NCI-H1694 treated with DMSO at 0.1 percent for 48 hours (cell line): ENCODE measurements at regions not wholly inside any gene's neighbourhood (a gene's known extent, or its start where the extent isn't known, plus 50 kb on each side); places are given as distances from the start of the nearest gene placed in this dataset.

Experiments used
- DNase-seq: peaks from one replicate; lab custom pipeline; 2025; lab: John Stamatoyannopoulos, UW

- DNase-seq: no peak
Observed at GRCh38 chr15:60095711-60096110, 91.6 kb downstream of the FOXB1 start.

DNA sequence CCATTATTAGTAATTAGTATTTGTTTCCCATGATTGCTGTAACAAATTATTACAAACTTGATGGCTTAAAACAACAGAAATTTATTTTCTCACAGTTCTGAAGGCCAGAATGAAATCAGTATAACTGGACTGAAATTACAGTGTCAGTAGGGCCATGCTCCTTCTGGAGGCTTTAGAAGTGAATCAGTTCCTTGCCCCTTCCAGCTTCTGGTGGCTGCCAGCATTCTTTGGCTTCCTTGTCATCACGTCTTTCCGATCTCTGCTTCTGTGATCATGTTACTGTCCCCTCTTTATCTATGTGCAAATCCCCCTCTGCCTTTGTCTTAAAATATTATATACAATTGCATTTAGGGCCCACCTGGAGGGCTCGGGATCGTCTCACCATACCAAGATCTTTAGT, 92.0 kb downstream of the FOXB1 start:
- no peak for DNase-seq

DNA sequence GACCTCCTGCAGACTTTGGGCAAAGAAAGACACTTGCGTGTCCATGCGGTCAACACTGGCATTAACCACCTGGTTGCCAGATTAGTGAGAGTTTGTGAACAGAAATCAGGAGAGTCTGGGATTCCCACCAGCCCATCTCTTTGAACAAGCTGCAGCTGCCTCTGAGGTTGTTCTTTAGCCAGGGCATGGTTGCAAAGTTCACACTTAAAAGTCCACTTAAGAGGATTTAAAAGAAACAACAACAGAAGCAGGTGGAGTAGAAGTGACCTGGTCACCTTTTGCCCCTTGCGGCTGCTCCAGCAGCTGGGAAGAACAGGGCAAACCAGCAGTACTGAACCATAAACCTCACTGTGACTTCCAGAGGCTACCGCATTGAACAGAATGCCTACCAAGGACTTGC, 97.3 kb downstream of the FOXB1 start:
- DNase-seq: no peak

- no peak for DNase-seq
Observed at GRCh38 chr15:60102748-60103147, 98.6 kb downstream of the FOXB1 start.

GRCh38 chr15:60110909-60111308, 106.8 kb downstream of the FOXB1 start:
- no peak for DNase-seq

GRCh38 chr15:60115579-60116380, 111.7 kb downstream of the FOXB1 start:
- DNase-seq: peak; percentile 100

DNA sequence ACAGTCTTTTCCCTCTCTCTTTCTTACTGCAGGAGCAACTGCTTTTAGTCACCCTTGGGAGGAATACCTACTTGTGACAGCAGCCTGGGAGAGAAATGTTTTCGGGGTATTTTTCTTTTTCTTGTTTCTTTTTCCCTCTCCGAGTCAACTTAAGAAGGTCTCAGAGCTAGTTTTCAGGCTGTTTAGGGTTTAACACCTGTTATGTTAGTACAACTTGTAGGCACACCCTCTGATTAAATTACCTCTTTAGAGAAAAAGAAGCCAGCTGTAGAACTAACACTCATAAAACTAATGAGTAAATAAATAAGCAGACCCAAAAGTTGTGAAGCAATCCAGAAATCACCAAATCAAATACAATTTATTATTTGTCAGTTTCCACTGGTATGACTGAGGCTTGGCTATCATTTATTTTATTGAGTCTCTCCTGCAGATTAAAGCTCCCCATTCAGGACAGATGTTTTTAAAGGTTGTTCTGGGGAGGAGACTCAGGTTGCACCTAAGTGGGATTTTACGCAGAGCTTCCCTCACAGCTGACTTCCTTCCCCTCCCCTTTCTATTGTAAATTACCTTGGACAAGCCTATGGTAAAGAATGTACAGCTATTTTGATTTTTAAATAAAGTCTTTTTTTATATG, 112.5 kb downstream of the FOXB1 start:
- DNase-seq: no peak

DNA sequence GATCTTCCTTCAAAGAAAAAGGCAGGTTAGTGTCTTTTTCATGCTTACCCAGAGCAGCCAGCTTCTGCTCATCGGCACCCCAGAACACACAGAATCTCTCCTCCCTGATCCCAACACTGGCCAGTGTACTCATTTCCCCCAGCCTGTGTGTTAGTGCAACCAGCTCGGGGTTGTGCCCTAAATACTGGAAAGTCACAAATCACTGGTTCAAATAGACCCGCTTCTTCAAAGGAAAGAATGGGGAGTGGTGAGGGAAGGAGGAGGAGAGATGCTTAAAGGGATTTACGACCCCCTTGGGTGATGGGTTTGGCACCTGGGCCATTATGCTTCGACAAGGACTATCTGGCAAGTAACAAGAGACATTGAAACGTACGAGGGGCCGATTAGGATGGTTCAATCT, 114.0 kb downstream of the FOXB1 start:
- no peak for DNase-seq

DNA sequence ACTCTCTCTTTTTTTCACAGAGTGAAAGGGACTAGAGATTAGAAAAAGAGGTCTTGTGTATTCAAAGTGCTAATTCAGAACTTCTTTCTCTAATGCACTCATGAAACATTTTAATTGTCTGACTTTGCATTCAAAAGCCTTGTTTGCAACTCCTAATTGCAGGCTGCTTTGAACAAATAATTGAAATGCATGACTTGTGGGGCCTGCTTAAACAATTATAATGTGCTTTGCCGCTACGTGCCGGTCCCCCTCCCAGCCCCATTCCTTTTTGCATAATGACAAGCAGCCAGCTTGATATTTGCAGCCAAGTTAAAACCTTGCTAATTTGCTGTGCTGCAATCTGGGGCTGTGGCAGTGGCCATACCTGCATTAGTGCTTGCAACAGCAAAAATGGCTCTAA, 114.5 kb downstream of the FOXB1 start:
- no peak for DNase-seq

DNA sequence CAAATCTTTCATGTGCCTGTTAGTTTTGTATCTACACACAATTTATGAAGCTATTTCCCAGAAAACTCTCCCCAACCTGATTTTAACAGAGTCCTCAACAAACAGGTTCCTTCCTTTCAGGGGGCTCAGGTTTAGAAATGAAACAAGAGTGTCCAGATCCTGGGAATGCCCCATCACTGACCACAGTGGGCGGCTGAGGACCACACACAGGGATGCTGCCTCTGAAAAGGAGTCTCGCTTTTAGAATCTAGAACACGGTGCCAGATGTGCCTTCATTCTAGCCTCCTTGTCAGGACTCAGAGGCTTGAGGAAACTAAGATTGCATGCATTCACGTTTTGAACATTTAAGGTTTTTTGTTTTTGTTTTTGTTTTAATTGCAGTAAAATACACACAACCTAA, 115.0 kb downstream of the FOXB1 start:
- no peak for DNase-seq

- DNase-seq: no peak
Observed at GRCh38 chr15:60120100-60120499, 116.0 kb downstream of the FOXB1 start.

- no peak for DNase-seq
Observed at GRCh38 chr15:60121845-60122244, 117.7 kb downstream of the FOXB1 start.

DNA sequence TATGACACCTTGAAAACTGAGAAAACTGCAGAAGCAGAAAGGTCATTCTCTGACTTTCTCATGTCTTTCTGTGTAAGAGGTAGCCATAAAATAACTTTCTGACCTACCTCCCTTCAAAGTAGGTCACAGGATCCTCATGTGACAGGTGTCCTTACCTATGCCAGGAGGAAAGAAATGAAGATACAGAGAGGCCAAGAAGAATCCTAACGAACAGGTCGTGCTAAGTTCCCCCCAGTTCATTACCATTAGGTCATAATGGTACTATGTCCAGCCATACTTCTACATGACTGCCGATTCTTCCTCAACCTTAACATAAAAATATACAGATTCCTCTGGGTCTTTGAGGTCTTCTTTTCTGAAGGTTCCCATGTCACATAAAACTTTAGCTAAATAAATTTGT, 118.6 kb downstream of the FOXB1 start:
- DNase-seq: no peak

- no peak for DNase-seq
Observed at GRCh38 chr15:60124460-60125070, 120.5 kb downstream of the FOXB1 start.

DNA sequence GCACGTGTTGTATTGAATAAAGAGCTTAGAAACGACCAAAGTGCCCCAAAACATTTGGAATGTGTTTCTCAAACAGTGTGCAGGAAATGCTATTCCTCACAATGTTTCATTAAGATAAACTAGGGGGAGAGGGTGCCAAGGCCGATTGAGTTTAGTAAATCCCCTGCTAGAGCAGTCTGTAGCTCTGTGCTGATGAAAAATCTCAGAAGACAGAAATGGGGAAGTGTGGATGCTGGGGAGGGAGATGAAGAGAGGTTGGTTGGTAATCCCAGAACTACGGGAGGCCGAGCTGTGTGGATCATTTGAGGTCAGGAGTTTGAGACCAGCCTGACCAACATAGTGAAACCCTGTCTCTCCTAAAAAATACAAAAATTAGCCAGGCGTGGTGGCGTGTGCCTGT, 121.2 kb downstream of the FOXB1 start:
- DNase-seq: no peak

GRCh38 chr15:60126200-60126599, 122.1 kb downstream of the FOXB1 start:
- no peak for DNase-seq

GRCh38 chr15:60126661-60127060, 122.5 kb downstream of the FOXB1 start:
- DNase-seq: no peak

DNA sequence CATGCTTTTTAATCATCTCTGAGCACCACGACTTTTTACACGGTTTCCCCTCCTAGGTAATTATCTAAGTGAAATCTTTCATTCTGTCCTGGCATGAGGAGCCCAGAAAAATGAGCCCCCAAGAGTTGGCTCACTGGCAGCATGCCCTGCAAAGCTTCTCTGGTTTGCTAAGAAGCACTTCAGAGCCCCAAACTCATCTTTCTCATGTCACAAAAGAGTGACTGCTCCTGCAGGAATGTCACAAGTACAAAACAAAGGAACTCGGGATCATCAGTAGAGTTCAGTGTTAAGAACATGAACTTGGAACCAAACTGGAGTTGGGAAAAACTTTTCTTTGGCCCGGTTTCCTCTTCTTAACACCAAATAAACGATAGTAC, 123.9 kb downstream of the FOXB1 start:
- DNase-seq: no peak

- no peak for DNase-seq
Observed at GRCh38 chr15:60128710-60129109, 124.6 kb downstream of the FOXB1 start.

- DNase-seq: no peak
Observed at GRCh38 chr15:60130398-60130797, 126.3 kb downstream of the FOXB1 start.

GRCh38 chr15:60130821-60131220, 126.7 kb downstream of the FOXB1 start:
- no peak for DNase-seq

DNA sequence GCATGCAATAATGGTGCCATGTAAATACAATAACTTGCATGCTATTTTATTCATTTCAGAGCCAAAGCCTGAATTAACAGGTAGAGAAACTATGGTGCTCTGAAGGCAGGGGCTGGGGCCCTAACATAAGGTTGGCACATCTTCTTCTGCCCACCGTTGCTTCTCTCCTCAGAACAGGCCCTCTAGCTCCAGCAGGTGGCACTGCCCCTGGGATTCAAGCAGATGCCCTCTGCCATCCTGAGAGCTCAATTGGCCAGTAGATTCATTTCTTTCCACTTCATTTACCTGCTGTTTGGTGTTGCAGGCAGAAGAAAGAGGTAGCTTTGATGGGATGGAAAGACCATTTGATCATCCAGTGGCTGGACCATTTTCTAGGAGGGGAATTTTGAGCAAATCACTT, 130.5 kb downstream of the FOXB1 start:
- DNase-seq: no peak

DNA sequence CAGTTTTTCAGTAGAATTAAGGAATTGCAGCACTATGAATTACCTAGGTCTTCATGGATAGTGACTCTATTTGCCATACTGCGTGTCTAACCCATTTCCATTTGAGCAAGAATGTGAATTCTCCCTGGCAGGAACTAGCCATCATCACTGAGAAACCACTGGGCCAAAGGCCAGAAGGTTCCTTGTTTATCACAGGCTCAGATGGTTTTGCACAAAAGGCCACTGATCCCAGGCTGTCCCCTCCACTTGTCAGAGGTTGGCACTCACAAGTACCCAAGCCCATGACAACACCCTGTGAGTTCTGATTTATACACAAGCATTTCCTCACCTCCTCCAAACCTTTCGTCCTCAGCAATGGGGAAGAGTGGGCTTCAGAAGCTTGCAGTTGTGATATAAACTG, 131.8 kb downstream of the FOXB1 start:
- DNase-seq: no peak
